Osteoblast (primary cell): ENCODE measurements at regions not wholly inside any gene's neighbourhood (a gene's known extent, or its start where the extent isn't known, plus 50 kb on each side); places are given as distances from the start of the nearest gene placed in this dataset.

Source experiments
- DNase-seq: peaks from one replicate; pipeline ENCODE4 v3.0.0; 2011; ENCODE audit warnings: low spot score, mixed read lengths; ENCODE audit not compliant: insufficient read length; ENCODE audit errors: missing footprints
- H2AFZ ChIP-seq: 2 replicates; pipeline ENCODE4 v1.6.0; 2011; ENCODE audit warnings: mild to moderate bottlenecking, low read length
- H3K27ac ChIP-seq: 2 replicates; pipeline ENCODE4 v1.5.1; 2011; ENCODE audit warnings: mild to moderate bottlenecking, low read depth, low read length, moderate library complexity
- H3K27me3 ChIP-seq: 2 replicates; pipeline ENCODE4 v1.6.0; 2012; ENCODE audit warnings: mild to moderate bottlenecking, control low read depth, inconsistent platforms, low read length, moderate library complexity; ENCODE audit not compliant: insufficient read depth
- H3K36me3 ChIP-seq: 2 replicates; pipeline ENCODE4 v1.5.1; 2011; ENCODE audit warnings: mild to moderate bottlenecking, low read length, control low read depth, moderate library complexity; ENCODE audit not compliant: insufficient read depth
- H3K4me1 ChIP-seq: 2 replicates; pipeline ENCODE4 v1.5.1; 2011; ENCODE audit warnings: mild to moderate bottlenecking, low read length, control low read depth, moderate library complexity; ENCODE audit not compliant: insufficient read depth
- H3K4me2 ChIP-seq: 2 replicates; pipeline ENCODE4 v1.6.0; 2011; ENCODE audit warnings: mild to moderate bottlenecking, low read length; ENCODE audit not compliant: insufficient read depth
- H3K4me3 ChIP-seq: fragments of 200-600 bp; sonication (generic); 3 replicates; pipeline ENCODE4 v1.5.1; 2012; ENCODE audit warnings: mild to moderate bottlenecking, low read length, inconsistent platforms; ENCODE audit not compliant: insufficient read depth
- H3K79me2 ChIP-seq: 2 replicates; pipeline ENCODE4 v1.6.0; 2012; ENCODE audit warnings: mild to moderate bottlenecking, low read length, control low read depth, inconsistent platforms; ENCODE audit not compliant: insufficient read depth
- H3K9me3 ChIP-seq: 2 replicates; pipeline ENCODE4 v1.5.1; 2011; ENCODE audit warnings: low read depth, low read length, control low read depth
- H4K20me1 ChIP-seq: 2 replicates; pipeline ENCODE4 v1.6.0; 2012; ENCODE audit warnings: mild to moderate bottlenecking, low read length, control low read depth; ENCODE audit not compliant: insufficient read depth
- TF ChIP-seq, protein P1 (sequence below): IDR thresholded peaks from 2 replicates; pipeline ENCODE4 v1.5.1; 2011; ENCODE audit warnings: mild to moderate bottlenecking, low read depth, low read length, moderate library complexity; ENCODE audit errors: extremely low read depth

DNA sequence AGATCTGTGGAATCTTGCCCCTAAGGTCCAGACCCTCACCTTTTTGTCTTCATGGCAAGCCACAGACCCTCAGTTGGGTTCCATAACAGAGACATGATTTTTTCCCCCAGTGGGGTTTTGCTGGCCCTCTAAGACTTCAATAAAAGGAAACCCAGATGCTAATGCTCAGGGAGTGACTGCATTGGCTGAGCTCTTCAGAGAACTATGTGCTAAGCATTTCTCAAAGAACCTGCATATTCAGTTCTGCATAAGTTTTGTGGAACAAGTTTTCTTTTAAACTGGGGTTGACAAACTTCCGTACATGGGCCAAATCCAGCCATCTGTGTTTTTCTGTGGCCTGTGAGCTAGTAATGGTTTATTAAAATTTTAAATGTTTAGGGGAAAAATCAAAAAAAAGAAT is 159.8 kb upstream of the GDNF start:
- Histone ChIP-seq H3K4me1 (no peaks in the 10 kb centered on the region), H2AFZ (no peak overlapping the region), H3K4me3 (no peak overlapping the region), H3K79me2 (no peaks in the 10 kb centered on the region), H3K27ac (no peak overlapping the region), H3K4me2 (no peak overlapping the region), H3K36me3 (no peaks in the 10 kb centered on the region), H3K9me3 (no peaks in the 10 kb centered on the region), H4K20me1 (no peaks in the 10 kb centered on the region), H3K27me3 (peaks cover 29% of the 10 kb centered on the region)
- TF ChIP-seq, protein P1, sequence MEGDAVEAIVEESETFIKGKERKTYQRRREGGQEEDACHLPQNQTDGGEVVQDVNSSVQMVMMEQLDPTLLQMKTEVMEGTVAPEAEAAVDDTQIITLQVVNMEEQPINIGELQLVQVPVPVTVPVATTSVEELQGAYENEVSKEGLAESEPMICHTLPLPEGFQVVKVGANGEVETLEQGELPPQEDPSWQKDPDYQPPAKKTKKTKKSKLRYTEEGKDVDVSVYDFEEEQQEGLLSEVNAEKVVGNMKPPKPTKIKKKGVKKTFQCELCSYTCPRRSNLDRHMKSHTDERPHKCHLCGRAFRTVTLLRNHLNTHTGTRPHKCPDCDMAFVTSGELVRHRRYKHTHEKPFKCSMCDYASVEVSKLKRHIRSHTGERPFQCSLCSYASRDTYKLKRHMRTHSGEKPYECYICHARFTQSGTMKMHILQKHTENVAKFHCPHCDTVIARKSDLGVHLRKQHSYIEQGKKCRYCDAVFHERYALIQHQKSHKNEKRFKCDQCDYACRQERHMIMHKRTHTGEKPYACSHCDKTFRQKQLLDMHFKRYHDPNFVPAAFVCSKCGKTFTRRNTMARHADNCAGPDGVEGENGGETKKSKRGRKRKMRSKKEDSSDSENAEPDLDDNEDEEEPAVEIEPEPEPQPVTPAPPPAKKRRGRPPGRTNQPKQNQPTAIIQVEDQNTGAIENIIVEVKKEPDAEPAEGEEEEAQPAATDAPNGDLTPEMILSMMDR: no peak
- no peak for DNase-seq

DNA sequence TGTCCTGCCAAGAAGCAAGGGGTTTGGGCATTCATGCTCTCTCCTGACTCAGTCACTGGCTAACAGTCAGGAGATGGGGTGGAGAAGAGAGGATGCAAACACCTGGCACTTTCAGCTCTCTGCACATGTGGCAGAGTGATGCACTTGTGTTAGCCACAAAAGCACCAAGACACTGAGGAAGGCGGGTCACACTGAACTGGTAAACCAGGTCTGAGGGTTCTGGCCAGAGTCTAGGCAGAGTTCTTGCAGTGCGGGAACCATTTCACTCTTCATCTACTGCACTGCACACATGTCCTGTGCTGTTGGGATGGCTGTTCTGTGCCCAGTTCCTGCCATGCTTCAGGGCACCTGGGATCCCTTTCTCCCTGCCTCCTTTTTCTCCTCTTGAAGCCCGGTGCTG is 157.1 kb upstream of the GDNF start:
- Histone ChIP-seq H4K20me1 (no peaks in the 10 kb centered on the region), H3K27ac (no peak overlapping the region), H3K79me2 (no peaks in the 10 kb centered on the region), H3K27me3 (peaks cover 37% of the 10 kb centered on the region), H3K4me2 (no peak overlapping the region), H3K4me1 (no peaks in the 10 kb centered on the region), H3K4me3 (no peak overlapping the region), H3K36me3 (no peaks in the 10 kb centered on the region), H2AFZ (no peak overlapping the region), H3K9me3 (no peaks in the 10 kb centered on the region)
- no peak for DNase-seq
- TF ChIP-seq, protein P1: no peak

DNA sequence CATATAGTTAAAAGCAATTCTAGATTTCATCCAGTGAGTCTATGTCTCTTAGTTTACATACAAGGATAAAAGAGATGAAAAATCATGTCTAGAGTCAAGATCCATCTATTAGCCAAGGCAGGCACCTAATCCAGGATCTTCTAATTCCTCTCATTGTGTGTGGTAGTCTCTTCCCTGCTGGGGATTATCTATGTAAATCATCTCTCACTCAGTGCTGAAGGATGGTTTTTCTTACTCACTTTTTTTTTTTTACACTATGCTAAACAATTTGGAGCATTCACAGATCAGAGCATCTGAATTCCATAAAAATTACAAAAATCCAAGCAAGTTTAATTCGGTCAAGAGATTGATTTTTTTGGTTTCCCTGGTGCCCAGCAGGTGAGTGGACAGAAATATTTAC is 154.9 kb upstream of the GDNF start:
- Histone ChIP-seq H3K4me1 (no peaks in the 10 kb centered on the region), H2AFZ (no peak overlapping the region), H4K20me1 (no peaks in the 10 kb centered on the region), H3K79me2 (no peaks in the 10 kb centered on the region), H3K9me3 (no peaks in the 10 kb centered on the region), H3K27ac (no peak overlapping the region), H3K36me3 (no peaks in the 10 kb centered on the region), H3K4me2 (no peak overlapping the region), H3K27me3 (peaks cover 28% of the 10 kb centered on the region), H3K4me3 (no peak overlapping the region)
- TF ChIP-seq, protein P1: no peak
- no peak for DNase-seq

GRCh38 chr5:37991301-37992299 is 151.8 kb upstream of the GDNF start:
- TF ChIP-seq, protein P1: no peak
- H3K4me3 ChIP-seq: no peak overlapping the region
- no peak overlapping the region for H3K4me2 ChIP-seq
- peaks cover 28% of the 10 kb centered on the region for H3K27me3 ChIP-seq
- H3K27ac ChIP-seq: no peak overlapping the region
- no peaks in the 10 kb centered on the region for H3K4me1 ChIP-seq
- no peaks in the 10 kb centered on the region for H3K9me3 ChIP-seq
- H3K79me2 ChIP-seq: no peaks in the 10 kb centered on the region
- H4K20me1 ChIP-seq: no peaks in the 10 kb centered on the region
- DNase-seq: no peak
- no peak overlapping the region for H2AFZ ChIP-seq
- H3K36me3 ChIP-seq: no peaks in the 10 kb centered on the region
